ENCODE measurements at regions not wholly inside any gene's neighbourhood (a gene's known extent, or its start where the extent isn't known, plus 50 kb on each side); places are given as distances from the start of the nearest gene placed in this dataset.

GRCh38 chr7:52735656-52736055 is 299.8 kb upstream of the POM121L12 start:
- no peak for TF ChIP-seq FOXM1 (IDR thresholded peaks at IDR 0.05; ENCODE audit: borderline replicate concordance)
- no peak for TF ChIP-seq HDGF (IDR thresholded peaks at IDR 0.05; ENCODE audit: borderline replicate concordance)
- TF ChIP-seq ELF4 (IDR thresholded peaks at IDR 0.05) = no peak
- no peak for TF ChIP-seq FOXK2 (IDR thresholded peaks at IDR 0.05)
- no peak for TF ChIP-seq SP1 (IDR thresholded peaks at IDR 0.05)
- TF ChIP-seq CTBP1 (IDR thresholded peaks at IDR 0.05; ENCODE audit: borderline replicate concordance) = no peak

Measured in HEK293T (cell line).